K562 (cell line): ENCODE measurements at regions not wholly inside any gene's neighbourhood (a gene's known extent, or its start where the extent isn't known, plus 50 kb on each side); places are given as distances from the start of the nearest gene placed in this dataset.

ENCODE experiments used
- ATAC-seq: fragments of 200-7000 bp; cut with Tn5 transposase; 3 replicates; pipeline ENCODE4 v1.9.1; 2020; ENCODE audit warnings: moderate library complexity
- BruUV-seq: library from RNA; stranded (reverse); fragments of 400-500 nt; replicated peaks from 2 replicates; lab custom pipeline; 2021; lab: Mats Ljungman, UMichigan
- CTCF ChIA-PET: fragments of 300-600 bp; formaldehyde crosslinking; extraction: SDS; loops from one replicate; lab custom pipeline; 2021; ENCODE audit warnings: low intra/inter-chr PET ratio; lab: Yijun Ruan, JAX
- POLR2A ChIA-PET: fragments of 300-600, 350-650 bp; sonication (Branson Sonifier 250); formaldehyde crosslinking; extraction: SDS; loops from one replicate; lab custom pipeline; 2021; ENCODE audit warnings: antibody characterized with exemption, inconsistent platforms; lab: Yijun Ruan, JAX
- DNase-seq, 4 experiments: peaks; one replicate each; pipeline versions ENCODE4 v3.0.0 to v3.0.0-alpha.2; 2011 to 2018; ENCODE audit warnings: low spot score in 3 of 4, mixed read lengths in 3 of 4; ENCODE audit errors: extremely low read depth in 1 of 4
- FAIRE-seq: peaks from 2 replicates; lab custom pipeline; 2011; peaks lifted over from hg19 to GRCh38; lab: Jason Lieb, UNC
- H2AFZ ChIP-seq: 2 replicates; pipeline ENCODE4 v1.6.0; 2011; ENCODE audit warnings: low read depth, low read length, control low read depth, inconsistent platforms
- H3K27ac ChIP-seq: fragments of 200-600 bp; 3 replicates; pipeline ENCODE4 v1.8.0; 2011; ENCODE audit warnings: low read depth, mild to moderate bottlenecking, control low read depth, inconsistent platforms, low read length, moderate library complexity, mixed read lengths; ENCODE audit errors: extremely low read depth
- H3K27me3 ChIP-seq, 2 experiments: fragments of 300-600 bp in 1 of 2; 2 replicates in 1 of 2; 3 replicates in 1 of 2; pipeline versions ENCODE4 v1.6.0 to v1.8.0; 2011; ENCODE audit warnings: inconsistent platforms in 2 of 2, low read length in 2 of 2, mild to moderate bottlenecking in 1 of 2, mixed read lengths in 1 of 2, moderate library complexity in 1 of 2; ENCODE audit not compliant: control insufficient read depth in 2 of 2, insufficient read depth in 2 of 2
- H3K36me3 ChIP-seq: fragments of 300-600 bp; 3 replicates; pipeline ENCODE4 v1.8.0; 2011; ENCODE audit warnings: mild to moderate bottlenecking, low read length, inconsistent platforms; ENCODE audit not compliant: control insufficient read depth, insufficient read depth
- H3K4me1 ChIP-seq, 2 experiments: fragments of 200-600 bp in 1 of 2; replicated peaks in 1 of 2; 2 replicates in 1 of 2; 3 replicates in 1 of 2; pipeline versions ENCODE4 v1.5.1 to v1.8.0; 2011; ENCODE audit warnings: inconsistent platforms in 2 of 2, low read length in 2 of 2, mild to moderate bottlenecking in 1 of 2, mixed read lengths in 1 of 2, moderate library complexity in 1 of 2; ENCODE audit not compliant: control insufficient read depth in 2 of 2, insufficient read depth in 2 of 2
- H3K4me2 ChIP-seq: 2 replicates; pipeline ENCODE4 v1.6.1; 2011; ENCODE audit warnings: low read length, control low read depth, inconsistent platforms, mixed read lengths; ENCODE audit not compliant: insufficient read depth
- H3K4me3 ChIP-seq: fragments of 200-600 bp; sonication (generic), shearing (Covaris generic); 2 replicates; pipeline ENCODE4 v1.5.1; 2016; ENCODE audit warnings: control low read depth, inconsistent platforms
- H3K79me2 ChIP-seq: fragments of 200-600 bp; 3 replicates; pipeline ENCODE4 v1.8.0; 2011; ENCODE audit warnings: low read length, inconsistent platforms; ENCODE audit not compliant: control insufficient read depth, insufficient read depth
- H3K9ac ChIP-seq, 2 experiments: 2 replicates each; pipeline versions ENCODE4 v1.6.0 to v1.6.1; 2011; ENCODE audit warnings: low read depth in 2 of 2, low read length in 2 of 2, control low read depth in 1 of 2, inconsistent platforms in 1 of 2, mild to moderate bottlenecking in 1 of 2, mixed read lengths in 1 of 2; ENCODE audit not compliant: insufficient read depth in 1 of 2
- H3K9me1 ChIP-seq: one replicate; pipeline ENCODE4 v1.6.0; 2011; ENCODE audit warnings: inconsistent platforms, mild to moderate bottlenecking, low read length, moderate library complexity; ENCODE audit not compliant: control insufficient read depth, insufficient read depth
- H3K9me3 ChIP-seq: replicated peaks from 2 replicates; pipeline ENCODE4 v1.5.1; 2011; ENCODE audit warnings: low read depth, low read length, inconsistent platforms; ENCODE audit not compliant: control insufficient read depth, insufficient read depth
- H4K20me1 ChIP-seq: replicated peaks from 2 replicates; pipeline ENCODE4 v1.6.1; 2011; ENCODE audit warnings: low read length, inconsistent platforms, mixed read lengths; ENCODE audit not compliant: control insufficient read depth, insufficient read depth
- CBFB ChIP-seq: sonication (generic); formaldehyde crosslinking; IDR thresholded peaks from 2 replicates; pipeline ENCODE4 v1.4.0; 2020; ENCODE audit warnings: mild to moderate bottlenecking, missing genetic modification reagents
- DACH1 ChIP-seq: fragments of 450-650 bp; IDR thresholded peaks from 2 replicates; pipeline ENCODE4 v1.6.1; 2018; ENCODE audit not compliant: partially characterized antibody
- DPF2 ChIP-seq: fragments of 450-650 bp; IDR thresholded peaks from 2 replicates; pipeline ENCODE4 v1.6.1; 2016
- ETV1 ChIP-seq: fragments of 450-650 bp; conservative IDR thresholded peaks from 2 replicates; pipeline ENCODE4 v1.6.1; 2016; ENCODE audit warnings: missing genetic modification characterization, control low read depth, low read depth, missing compliant biosample characterization
- ETV5 ChIP-seq: sonication (generic); formaldehyde crosslinking; IDR thresholded peaks from 2 replicates; pipeline ENCODE4 v1.4.0; 2020; ENCODE audit warnings: low read depth, mild to moderate bottlenecking, missing genetic modification reagents
- FOXK2 ChIP-seq, 2 experiments: fragments of 450-650 bp; IDR thresholded peaks in 1 of 2; conservative IDR thresholded peaks in 1 of 2; 2 replicates each; pipeline ENCODE4 v1.6.1; 2016; ENCODE audit warnings: low read depth in 2 of 2, mild to moderate bottlenecking in 1 of 2
- GATAD2B ChIP-seq: fragments of 450-650 bp; IDR thresholded peaks from 2 replicates; pipeline ENCODE4 v1.6.1; 2017; ENCODE audit warnings: mild to moderate bottlenecking, borderline replicate concordance
- GMEB1 ChIP-seq: fragments of 250-450 bp; sonication (Bioruptor Pico); IDR thresholded peaks from 2 replicates; pipeline ENCODE4 v1.4.0; 2020; ENCODE audit warnings: mild to moderate bottlenecking
- HLTF ChIP-seq: fragments of 450-650 bp; IDR thresholded peaks from 2 replicates; pipeline ENCODE4 v1.6.1; 2016
- IRF1 ChIP-seq: sonication (generic); formaldehyde crosslinking; IDR thresholded peaks from 2 replicates; pipeline ENCODE4 v1.8.0; 2022; ENCODE audit warnings: missing genetic modification reagents, mild to moderate bottlenecking, borderline replicate concordance
- MITF ChIP-seq: IDR thresholded peaks from 2 replicates; pipeline ENCODE4 v1.6.1; 2014; ENCODE audit warnings: antibody characterized with exemption
- MXI1 ChIP-seq: IDR thresholded peaks from 2 replicates; pipeline ENCODE4 v1.6.1; 2011; ENCODE audit warnings: low read depth, mild to moderate bottlenecking, improper control_type of control experiment, low read length
- NFYB ChIP-seq: IDR thresholded peaks from 2 replicates; pipeline ENCODE4 v1.6.1; 2011; ENCODE audit warnings: mild to moderate bottlenecking, moderate library complexity; ENCODE audit not compliant: insufficient read length; ENCODE audit errors: extremely low read depth
- NONO ChIP-seq, 2 experiments: fragments of 200-400 bp in 1 of 2; fragments of 450-650 bp in 1 of 2; formaldehyde crosslinking in 1 of 2; IDR thresholded peaks; 2 replicates each; pipeline ENCODE4 v1.6.1; 2017; ENCODE audit warnings: low read depth in 2 of 2, mild to moderate bottlenecking in 2 of 2, moderate library complexity in 2 of 2, low read length in 1 of 2
- PML ChIP-seq: IDR thresholded peaks from 2 replicates; pipeline ENCODE4 v1.6.1; 2012; ENCODE audit warnings: low read length, inconsistent platforms
- RBM22 ChIP-seq: fragments of 200-400 bp; formaldehyde crosslinking; IDR thresholded peaks from 2 replicates; pipeline ENCODE4 v1.6.1; 2018; ENCODE audit warnings: low read length, low read depth; ENCODE audit not compliant: poor library complexity, severe bottlenecking
- SMAD3 ChIP-seq: fragments of 450-650 bp; formaldehyde crosslinking; conservative IDR thresholded peaks from 2 replicates; pipeline ENCODE4 v1.4.0; 2020; ENCODE audit warnings: mild to moderate bottlenecking
- SMARCA4 ChIP-seq: fragments of 450-650 bp; IDR thresholded peaks from 2 replicates; pipeline ENCODE4 v1.6.1; 2016
- SRF ChIP-seq, 2 experiments: fragments of 250-450, 450-650 bp in 1 of 2; sonication (Bioruptor Pico) in 1 of 2; sonication (generic) in 1 of 2; formaldehyde crosslinking; IDR thresholded peaks; 2 replicates each; pipeline versions ENCODE4 v1.5.0 to v1.5.1; 2020 to 2022; ENCODE audit warnings: mild to moderate bottlenecking in 1 of 2, missing genetic modification reagents in 1 of 2
- ZNF282 ChIP-seq: sonication (generic); formaldehyde crosslinking; IDR thresholded peaks from 2 replicates; pipeline ENCODE4 v1.8.1; 2023; ENCODE audit warnings: missing genetic modification reagents
- WGBS: fragments of 100-300 bp; shearing (Covaris generic); methylation state at CpG from one replicate; pipeline ENCODE4 v1.1.6; 2016; ENCODE audit warnings: low coverage, mixed read lengths; ENCODE audit not compliant: insufficient coverage; ENCODE audit errors: missing lambda C conversion rate; 5-methylcytosine and 5-hydroxymethylcytosine counted together
- in situ Hi-C: fragments of 300-500 bp; cut with MboI; formaldehyde crosslinking; loops from 4 replicates; pipeline ENCODE4 v1.15.0; 2018; ENCODE audit warnings: inconsistent platforms, mixed read lengths
- intact Hi-C: fragments of 100-400 bp; cut with micrococcal nuclease; formaldehyde crosslinking; loops from 2 replicates; pipeline ENCODE4 v1.14.2; 2022

GRCh38 chr5:81800797-81801196, 49.9 kb upstream of the SSBP2 start:
- H3K4me3 ChIP-seq: no peak overlapping the region
- H3K9me3 ChIP-seq: no peaks in the 10 kb centered on the region
- ATAC-seq (no peak), FAIRE-seq (no peak), DNase-seq (no peak)
- no peak overlapping the region for H3K4me2 ChIP-seq
- 0% methylated on average over 1 of the region's 1 CpG for WGBS
- H2AFZ ChIP-seq: no peak overlapping the region
- no peaks in the 10 kb centered on the region for H3K9me1 ChIP-seq
- no peak overlapping the region for H3K9ac ChIP-seq
- H3K4me1 ChIP-seq: no peaks in the 10 kb centered on the region
- no peak overlapping the region for H3K27ac ChIP-seq
- TF ChIP-seq PML (no peak), NONO (IDR thresholded peaks at IDR 0.05; ENCODE audit: low read depth in 2 of 2, low read length in 1 of 2) (no peak), DPF2 (no peak), DACH1 (no peak), ETV5 (no peak), SMAD3 (CRISPR knock-in tag) (no peak), SRF (CRISPR knock-in tag; IDR thresholded peaks at IDR 0.05) (no peak), CBFB (CRISPR knock-in tag) (no peak), FOXK2 (conservative IDR thresholded peaks at IDR 0.05 in 1 of 2, IDR thresholded peaks at IDR 0.05 in 1 of 2; ENCODE audit: low read depth in 2 of 2) (no peak), ETV1 (tag) (no peak), NFYB (no peak), MXI1 (no peak), MITF (no peak), RBM22 (no peak), SMARCA4 (no peak), GATAD2B (no peak), HLTF (no peak), GMEB1 (CRISPR knock-in tag) (no peak), IRF1 (no peak), ZNF282 (CRISPR knock-in tag) (no peak)
- POLR2A ChIA-PET: interaction anchor here (0.6 to 1.2 kb wide), 2 partner anchors 42 to 48 kb away, joined by 3 to 4 read pairs; no protein-coding TSS in a partner anchor
- no TSS peak for BruUV-seq
- no peaks in the 10 kb centered on the region for H3K36me3 ChIP-seq
- in situ Hi-C loops: no loop called here
- CTCF ChIA-PET: no interaction called here
- intact Hi-C loops: no loop called here
- H3K27me3 ChIP-seq: no peaks in the 10 kb centered on the region
- H4K20me1 ChIP-seq: no peaks in the 10 kb centered on the region
- no peaks in the 10 kb centered on the region for H3K79me2 ChIP-seq
